WTC11 (cell line): ENCODE measurements at regions not wholly inside any gene's neighbourhood (a gene's known extent, or its start where the extent isn't known, plus 50 kb on each side); places are given as distances from the start of the nearest gene placed in this dataset.

Experiments
- ATAC-seq: fragments of 200-7000 bp; cut with Tn5 transposase; 2 replicates; pipeline ENCODE4 v1.10.0; 2021; ENCODE audit warnings: mild to moderate bottlenecking, moderate library complexity
- CTCF ChIA-PET: fragments of 300-600 bp; sonication (Branson Sonifier 250); formaldehyde crosslinking; loops from one replicate; lab custom pipeline; 2021; ENCODE audit warnings: antibody characterized with exemption; lab: Charles Lee
- POLR2A ChIA-PET: fragments of 350-600 bp; sonication (Branson Sonifier 250); formaldehyde crosslinking; loops from one replicate; lab custom pipeline; 2021; ENCODE audit warnings: antibody characterized with exemption; lab: Charles Lee
- DNase-seq: peaks from one replicate; pipeline ENCODE4 v3.0.0; 2021; ENCODE audit warnings: low spot score
- H3K27ac Mint-ChIP-seq: 2 replicates; pipeline ENCODE4 v1.8.0; 2021; ENCODE audit warnings: mixed read lengths
- H3K27me3 Mint-ChIP-seq: 2 replicates; pipeline ENCODE4 v1.8.0; 2021; ENCODE audit warnings: low read depth, mild to moderate bottlenecking, moderate library complexity, mixed read lengths
- H3K36me3 Mint-ChIP-seq: 2 replicates; pipeline ENCODE4 v1.8.0; 2021; ENCODE audit warnings: mixed read lengths
- H3K4me1 Mint-ChIP-seq: 2 replicates; pipeline ENCODE4 v1.8.0; 2022; ENCODE audit warnings: mixed read lengths
- H3K4me3 Mint-ChIP-seq: 2 replicates; pipeline ENCODE4 v1.8.0; 2021; ENCODE audit warnings: mild to moderate bottlenecking, moderate library complexity, mixed read lengths
- H3K9me3 Mint-ChIP-seq: 2 replicates; pipeline ENCODE4 v1.8.0; 2021; ENCODE audit warnings: mixed read lengths
- CBFB ChIP-seq: sonication (generic); formaldehyde crosslinking; IDR thresholded peaks from 2 replicates; pipeline ENCODE4 v1.8.1; 2022; ENCODE audit warnings: mild to moderate bottlenecking, low read depth, missing genetic modification reagents
- CREM ChIP-seq: sonication (generic); formaldehyde crosslinking; IDR thresholded peaks from 2 replicates; pipeline ENCODE4 v1.8.1; 2022; ENCODE audit warnings: mild to moderate bottlenecking, missing genetic modification reagents, moderate library complexity
- ESRRA ChIP-seq: sonication (generic); formaldehyde crosslinking; IDR thresholded peaks from 2 replicates; pipeline ENCODE4 v1.8.1; 2022; ENCODE audit warnings: mild to moderate bottlenecking, missing genetic modification reagents, borderline replicate concordance
- FOXK1 ChIP-seq: sonication (generic); formaldehyde crosslinking; IDR thresholded peaks from 2 replicates; pipeline ENCODE4 v1.8.0; 2022; ENCODE audit warnings: mild to moderate bottlenecking, moderate library complexity, missing genetic modification reagents
- GABPB1 ChIP-seq: sonication (generic); formaldehyde crosslinking; IDR thresholded peaks from 2 replicates; pipeline ENCODE4 v1.8.1; 2023; ENCODE audit warnings: mild to moderate bottlenecking, missing genetic modification reagents
- JAZF1 ChIP-seq: fragments of 250-450 bp; sonication (Bioruptor Pico); IDR thresholded peaks from 2 replicates; pipeline ENCODE4 v1.9.0; 2021; ENCODE audit warnings: moderate library complexity, mild to moderate bottlenecking, inconsistent platforms
- MXD4 ChIP-seq: fragments of 250-450 bp; sonication (Bioruptor Pico); IDR thresholded peaks from 2 replicates; pipeline ENCODE4 v1.8.0; 2021; ENCODE audit warnings: mild to moderate bottlenecking, moderate library complexity, borderline replicate concordance
- MYBL2 ChIP-seq: sonication (generic); formaldehyde crosslinking; IDR thresholded peaks from 2 replicates; pipeline ENCODE4 v1.8.1; 2023; ENCODE audit warnings: mild to moderate bottlenecking, moderate library complexity, missing genetic modification reagents
- SMAD3 ChIP-seq: sonication (generic); formaldehyde crosslinking; IDR thresholded peaks from 2 replicates; pipeline ENCODE4 v1.8.0; 2022; ENCODE audit warnings: missing genetic modification reagents, mild to moderate bottlenecking, borderline replicate concordance
- SMAD4 ChIP-seq: sonication (generic); formaldehyde crosslinking; IDR thresholded peaks from 2 replicates; pipeline ENCODE4 v1.8.0; 2022; ENCODE audit warnings: mild to moderate bottlenecking, missing genetic modification reagents
- SOX15 ChIP-seq: fragments of 250-450 bp; sonication (Bioruptor Pico); IDR thresholded peaks from 2 replicates; pipeline ENCODE4 v1.9.0; 2021; ENCODE audit warnings: mild to moderate bottlenecking
- TCF7 ChIP-seq: sonication (generic); formaldehyde crosslinking; IDR thresholded peaks from 2 replicates; pipeline ENCODE4 v1.8.0; 2022; ENCODE audit warnings: mild to moderate bottlenecking, low read depth, missing genetic modification reagents, moderate library complexity
- ZBTB21 ChIP-seq: sonication (generic); formaldehyde crosslinking; IDR thresholded peaks from 2 replicates; pipeline ENCODE4 v1.8.1; 2023; ENCODE audit warnings: mild to moderate bottlenecking, missing genetic modification reagents, borderline replicate concordance
- ZNF121 ChIP-seq: sonication (generic); formaldehyde crosslinking; IDR thresholded peaks from 2 replicates; pipeline ENCODE4 v1.8.0; 2023; ENCODE audit warnings: missing genetic modification reagents
- ZNF219 ChIP-seq: sonication (generic); formaldehyde crosslinking; IDR thresholded peaks from 2 replicates; pipeline ENCODE4 v1.8.0; 2023; ENCODE audit warnings: missing genetic modification reagents, mild to moderate bottlenecking, borderline replicate concordance
- ZNF416 ChIP-seq: fragments of 250-450 bp; sonication (Bioruptor Pico); IDR thresholded peaks from 2 replicates; pipeline ENCODE4 v1.9.0; 2021; ENCODE audit warnings: mild to moderate bottlenecking, inconsistent platforms
- ZNF671 ChIP-seq: fragments of 250-450 bp; sonication (Bioruptor Pico); IDR thresholded peaks from 2 replicates; pipeline ENCODE4 v1.8.0; 2021; ENCODE audit warnings: mild to moderate bottlenecking
- TF ChIP-seq, protein P1 (sequence below): sonication (generic); formaldehyde crosslinking; IDR thresholded peaks from 2 replicates; pipeline ENCODE4 v1.8.1; 2022; ENCODE audit warnings: missing genetic modification reagents, borderline replicate concordance
- TF ChIP-seq, protein P2 (sequence below): fragments of 200-600 bp; IDR thresholded peaks from 2 replicates; pipeline ENCODE4 v1.8.0; 2022; ENCODE audit warnings: antibody characterized with exemption
- TF ChIP-seq, protein P3 (sequence below): fragments of 250-450 bp; sonication (Bioruptor Pico); IDR thresholded peaks from 2 replicates; pipeline ENCODE4 v1.9.0; 2021; ENCODE audit warnings: moderate library complexity, mild to moderate bottlenecking, inconsistent platforms, borderline replicate concordance
- TF ChIP-seq, protein P4 (sequence below): sonication (generic); formaldehyde crosslinking; IDR thresholded peaks from 2 replicates; pipeline ENCODE4 v1.8.1; 2023; ENCODE audit warnings: mild to moderate bottlenecking, missing genetic modification reagents, moderate library complexity
- TF ChIP-seq, protein P5 (sequence below): sonication (generic); formaldehyde crosslinking; IDR thresholded peaks from 2 replicates; pipeline ENCODE4 v1.8.1; 2023; ENCODE audit warnings: mild to moderate bottlenecking, missing genetic modification reagents
- TF ChIP-seq, protein P6 (sequence below): sonication (generic); formaldehyde crosslinking; IDR thresholded peaks from 2 replicates; pipeline ENCODE4 v1.8.1; 2022; ENCODE audit warnings: mild to moderate bottlenecking, missing genetic modification reagents, moderate library complexity, borderline replicate concordance
- TF ChIP-seq, protein P7 (sequence below): sonication (generic); formaldehyde crosslinking; conservative IDR thresholded peaks from 2 replicates; pipeline ENCODE4 v1.8.1; 2023; ENCODE audit warnings: mild to moderate bottlenecking, low read depth, missing genetic modification reagents, moderate library complexity
- TF ChIP-seq, protein P8 (sequence below): sonication (generic); formaldehyde crosslinking; IDR thresholded peaks from 2 replicates; pipeline ENCODE4 v1.8.1; 2023; ENCODE audit warnings: mild to moderate bottlenecking, missing genetic modification reagents, moderate library complexity

DNA sequence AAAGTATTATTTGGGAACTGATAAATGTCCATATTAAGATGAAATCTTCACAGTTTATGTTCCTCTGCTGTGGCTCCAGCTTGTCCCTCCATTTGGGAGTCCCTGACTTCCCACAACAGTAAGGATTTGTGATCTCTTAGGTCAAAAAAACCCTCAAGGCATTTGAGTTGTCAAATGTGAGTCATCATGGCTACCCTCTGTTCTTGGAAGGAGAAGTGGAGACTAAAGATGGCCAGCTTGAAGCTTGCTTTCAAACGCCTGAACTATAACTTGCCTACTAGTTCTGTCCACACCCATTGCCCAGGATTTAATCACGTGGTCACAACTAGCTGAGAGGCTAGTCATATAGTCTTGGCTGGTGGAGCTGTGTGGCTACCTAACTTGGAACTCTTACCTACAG lies 107.8 kb downstream of the CCNG2 start (continued):
- TF ChIP-seq, protein P1, sequence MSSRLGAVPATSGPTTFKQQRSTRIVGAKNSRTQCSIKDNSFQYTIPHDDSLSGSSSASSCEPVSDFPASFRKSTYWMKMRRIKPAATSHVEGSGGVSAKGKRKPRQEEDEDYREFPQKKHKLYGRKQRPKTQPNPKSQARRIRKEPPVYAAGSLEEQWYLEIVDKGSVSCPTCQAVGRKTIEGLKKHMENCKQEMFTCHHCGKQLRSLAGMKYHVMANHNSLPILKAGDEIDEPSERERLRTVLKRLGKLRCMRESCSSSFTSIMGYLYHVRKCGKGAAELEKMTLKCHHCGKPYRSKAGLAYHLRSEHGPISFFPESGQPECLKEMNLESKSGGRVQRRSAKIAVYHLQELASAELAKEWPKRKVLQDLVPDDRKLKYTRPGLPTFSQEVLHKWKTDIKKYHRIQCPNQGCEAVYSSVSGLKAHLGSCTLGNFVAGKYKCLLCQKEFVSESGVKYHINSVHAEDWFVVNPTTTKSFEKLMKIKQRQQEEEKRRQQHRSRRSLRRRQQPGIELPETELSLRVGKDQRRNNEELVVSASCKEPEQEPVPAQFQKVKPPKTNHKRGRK (CRISPR knock-in tag), result no peak
- no peak for TF ChIP-seq GABPB1 (CRISPR knock-in tag)
- TF ChIP-seq ZNF219 (CRISPR knock-in tag), result no peak
- no peak for TF ChIP-seq ZBTB21 (CRISPR knock-in tag)
- TF ChIP-seq, protein P2, sequence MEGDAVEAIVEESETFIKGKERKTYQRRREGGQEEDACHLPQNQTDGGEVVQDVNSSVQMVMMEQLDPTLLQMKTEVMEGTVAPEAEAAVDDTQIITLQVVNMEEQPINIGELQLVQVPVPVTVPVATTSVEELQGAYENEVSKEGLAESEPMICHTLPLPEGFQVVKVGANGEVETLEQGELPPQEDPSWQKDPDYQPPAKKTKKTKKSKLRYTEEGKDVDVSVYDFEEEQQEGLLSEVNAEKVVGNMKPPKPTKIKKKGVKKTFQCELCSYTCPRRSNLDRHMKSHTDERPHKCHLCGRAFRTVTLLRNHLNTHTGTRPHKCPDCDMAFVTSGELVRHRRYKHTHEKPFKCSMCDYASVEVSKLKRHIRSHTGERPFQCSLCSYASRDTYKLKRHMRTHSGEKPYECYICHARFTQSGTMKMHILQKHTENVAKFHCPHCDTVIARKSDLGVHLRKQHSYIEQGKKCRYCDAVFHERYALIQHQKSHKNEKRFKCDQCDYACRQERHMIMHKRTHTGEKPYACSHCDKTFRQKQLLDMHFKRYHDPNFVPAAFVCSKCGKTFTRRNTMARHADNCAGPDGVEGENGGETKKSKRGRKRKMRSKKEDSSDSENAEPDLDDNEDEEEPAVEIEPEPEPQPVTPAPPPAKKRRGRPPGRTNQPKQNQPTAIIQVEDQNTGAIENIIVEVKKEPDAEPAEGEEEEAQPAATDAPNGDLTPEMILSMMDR, result no peak
- TF ChIP-seq CREM (CRISPR knock-in tag), result no peak
- no peak for TF ChIP-seq ZNF416 (CRISPR knock-in tag)

DNA sequence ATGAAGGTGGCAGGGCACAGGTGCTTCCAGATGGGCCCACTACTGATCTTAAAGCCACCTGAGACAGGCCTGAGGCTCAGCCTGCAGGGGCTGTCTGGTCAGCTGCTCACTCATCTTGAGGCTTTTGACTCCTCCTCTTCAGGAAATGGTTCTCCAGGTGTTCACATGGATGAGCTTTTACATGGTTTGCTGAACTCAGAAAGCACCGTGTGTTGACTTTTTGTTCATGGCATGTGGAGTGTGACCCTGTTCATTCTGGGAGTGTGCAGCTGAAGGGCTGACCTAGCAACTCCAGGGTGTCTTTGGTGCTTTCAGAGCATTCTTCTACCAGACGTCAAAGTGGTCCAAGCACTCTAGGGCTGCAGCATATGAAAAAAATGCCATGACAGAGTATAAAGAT lies 111.1 kb downstream of the CCNG2 start:
- no peak overlapping the region for H3K27ac Mint-ChIP-seq
- DNase-seq, result no peak
- ChIA-PET CTCF (no interaction called here), POLR2A (no interaction called here)
- H3K27me3 Mint-ChIP-seq, result peaks cover 37% of the 10 kb centered on the region
- H3K4me3 Mint-ChIP-seq, result no peak overlapping the region
- no peak for ATAC-seq
- peaks cover 18% of the 10 kb centered on the region for H3K9me3 Mint-ChIP-seq
- H3K4me1 Mint-ChIP-seq, result no peaks in the 10 kb centered on the region
- no peaks in the 10 kb centered on the region for H3K36me3 Mint-ChIP-seq
- TF ChIP-seq, protein P3, sequence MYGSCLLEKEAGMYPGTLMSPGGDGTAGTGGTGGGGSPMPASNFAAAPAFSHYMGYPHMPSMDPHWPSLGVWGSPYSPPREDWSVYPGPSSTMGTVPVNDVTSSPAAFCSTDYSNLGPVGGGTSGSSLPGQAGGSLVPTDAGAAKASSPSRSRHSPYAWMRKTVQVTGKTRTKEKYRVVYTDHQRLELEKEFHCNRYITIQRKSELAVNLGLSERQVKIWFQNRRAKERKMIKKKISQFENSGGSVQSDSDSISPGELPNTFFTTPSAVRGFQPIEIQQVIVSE, result no peak
- TF ChIP-seq SMAD3 (CRISPR knock-in tag), result no peak
- TF ChIP-seq TCF7 (CRISPR knock-in tag), result no peak
- TF ChIP-seq MYBL2 (CRISPR knock-in tag), result no peak
- no peak for TF ChIP-seq SMAD4
- TF ChIP-seq SOX15, result no peak
- TF ChIP-seq, protein P4, sequence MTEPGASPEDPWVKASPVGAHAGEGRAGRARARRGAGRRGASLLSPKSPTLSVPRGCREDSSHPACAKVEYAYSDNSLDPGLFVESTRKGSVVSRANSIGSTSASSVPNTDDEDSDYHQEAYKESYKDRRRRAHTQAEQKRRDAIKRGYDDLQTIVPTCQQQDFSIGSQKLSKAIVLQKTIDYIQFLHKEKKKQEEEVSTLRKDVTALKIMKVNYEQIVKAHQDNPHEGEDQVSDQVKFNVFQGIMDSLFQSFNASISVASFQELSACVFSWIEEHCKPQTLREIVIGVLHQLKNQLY (CRISPR knock-in tag), result no peak
- TF ChIP-seq MXD4 (CRISPR knock-in tag), result no peak
- no peak for TF ChIP-seq ESRRA (CRISPR knock-in tag)
- TF ChIP-seq ZNF121, result no peak

DNA sequence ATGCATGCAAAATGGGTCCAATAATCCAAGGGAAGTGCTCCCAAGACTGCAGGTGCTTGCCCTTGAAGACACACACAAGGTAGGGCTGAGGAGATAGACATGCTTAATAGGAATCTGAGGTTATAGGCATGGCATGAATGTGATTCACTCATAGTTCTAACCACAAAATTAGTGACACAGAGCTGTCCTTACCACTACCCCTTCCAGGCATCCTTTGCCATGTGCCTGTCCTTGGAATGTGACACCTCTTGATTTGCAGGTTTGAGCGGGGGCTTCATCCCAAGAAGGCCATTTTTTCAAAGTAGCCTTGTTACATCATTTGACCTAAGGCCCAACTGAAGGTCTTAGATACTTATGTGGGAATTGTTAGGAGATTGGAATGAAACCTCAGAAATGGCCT lies 112.5 kb downstream of the CCNG2 start:
- DNase-seq (no peak), ATAC-seq (no peak)
- Mint-ChIP-seq H3K36me3 (no peaks in the 10 kb centered on the region), H3K9me3 (peaks cover 6% of the 10 kb centered on the region), H3K27ac (no peak overlapping the region), H3K27me3 (peaks cover 33% of the 10 kb centered on the region), H3K4me1 (no peaks in the 10 kb centered on the region), H3K4me3 (no peak overlapping the region)
- CTCF ChIA-PET, result no interaction called here
- POLR2A ChIA-PET, result no interaction called here
- TF ChIP-seq, protein P5, sequence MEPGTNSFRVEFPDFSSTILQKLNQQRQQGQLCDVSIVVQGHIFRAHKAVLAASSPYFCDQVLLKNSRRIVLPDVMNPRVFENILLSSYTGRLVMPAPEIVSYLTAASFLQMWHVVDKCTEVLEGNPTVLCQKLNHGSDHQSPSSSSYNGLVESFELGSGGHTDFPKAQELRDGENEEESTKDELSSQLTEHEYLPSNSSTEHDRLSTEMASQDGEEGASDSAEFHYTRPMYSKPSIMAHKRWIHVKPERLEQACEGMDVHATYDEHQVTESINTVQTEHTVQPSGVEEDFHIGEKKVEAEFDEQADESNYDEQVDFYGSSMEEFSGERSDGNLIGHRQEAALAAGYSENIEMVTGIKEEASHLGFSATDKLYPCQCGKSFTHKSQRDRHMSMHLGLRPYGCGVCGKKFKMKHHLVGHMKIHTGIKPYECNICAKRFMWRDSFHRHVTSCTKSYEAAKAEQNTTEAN (CRISPR knock-in tag), result no peak
- TF ChIP-seq, protein P6, sequence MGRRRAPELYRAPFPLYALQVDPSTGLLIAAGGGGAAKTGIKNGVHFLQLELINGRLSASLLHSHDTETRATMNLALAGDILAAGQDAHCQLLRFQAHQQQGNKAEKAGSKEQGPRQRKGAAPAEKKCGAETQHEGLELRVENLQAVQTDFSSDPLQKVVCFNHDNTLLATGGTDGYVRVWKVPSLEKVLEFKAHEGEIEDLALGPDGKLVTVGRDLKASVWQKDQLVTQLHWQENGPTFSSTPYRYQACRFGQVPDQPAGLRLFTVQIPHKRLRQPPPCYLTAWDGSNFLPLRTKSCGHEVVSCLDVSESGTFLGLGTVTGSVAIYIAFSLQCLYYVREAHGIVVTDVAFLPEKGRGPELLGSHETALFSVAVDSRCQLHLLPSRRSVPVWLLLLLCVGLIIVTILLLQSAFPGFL (CRISPR knock-in tag), result no peak
- TF ChIP-seq ZNF671 (CRISPR knock-in tag) (no peak), CBFB (CRISPR knock-in tag) (no peak), FOXK1 (no peak), ZNF219 (CRISPR knock-in tag) (no peak), JAZF1 (CRISPR knock-in tag) (no peak)
- TF ChIP-seq, protein P7, sequence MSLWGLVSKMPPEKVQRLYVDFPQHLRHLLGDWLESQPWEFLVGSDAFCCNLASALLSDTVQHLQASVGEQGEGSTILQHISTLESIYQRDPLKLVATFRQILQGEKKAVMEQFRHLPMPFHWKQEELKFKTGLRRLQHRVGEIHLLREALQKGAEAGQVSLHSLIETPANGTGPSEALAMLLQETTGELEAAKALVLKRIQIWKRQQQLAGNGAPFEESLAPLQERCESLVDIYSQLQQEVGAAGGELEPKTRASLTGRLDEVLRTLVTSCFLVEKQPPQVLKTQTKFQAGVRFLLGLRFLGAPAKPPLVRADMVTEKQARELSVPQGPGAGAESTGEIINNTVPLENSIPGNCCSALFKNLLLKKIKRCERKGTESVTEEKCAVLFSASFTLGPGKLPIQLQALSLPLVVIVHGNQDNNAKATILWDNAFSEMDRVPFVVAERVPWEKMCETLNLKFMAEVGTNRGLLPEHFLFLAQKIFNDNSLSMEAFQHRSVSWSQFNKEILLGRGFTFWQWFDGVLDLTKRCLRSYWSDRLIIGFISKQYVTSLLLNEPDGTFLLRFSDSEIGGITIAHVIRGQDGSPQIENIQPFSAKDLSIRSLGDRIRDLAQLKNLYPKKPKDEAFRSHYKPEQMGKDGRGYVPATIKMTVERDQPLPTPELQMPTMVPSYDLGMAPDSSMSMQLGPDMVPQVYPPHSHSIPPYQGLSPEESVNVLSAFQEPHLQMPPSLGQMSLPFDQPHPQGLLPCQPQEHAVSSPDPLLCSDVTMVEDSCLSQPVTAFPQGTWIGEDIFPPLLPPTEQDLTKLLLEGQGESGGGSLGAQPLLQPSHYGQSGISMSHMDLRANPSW (CRISPR knock-in tag), result no peak
- TF ChIP-seq, protein P8, sequence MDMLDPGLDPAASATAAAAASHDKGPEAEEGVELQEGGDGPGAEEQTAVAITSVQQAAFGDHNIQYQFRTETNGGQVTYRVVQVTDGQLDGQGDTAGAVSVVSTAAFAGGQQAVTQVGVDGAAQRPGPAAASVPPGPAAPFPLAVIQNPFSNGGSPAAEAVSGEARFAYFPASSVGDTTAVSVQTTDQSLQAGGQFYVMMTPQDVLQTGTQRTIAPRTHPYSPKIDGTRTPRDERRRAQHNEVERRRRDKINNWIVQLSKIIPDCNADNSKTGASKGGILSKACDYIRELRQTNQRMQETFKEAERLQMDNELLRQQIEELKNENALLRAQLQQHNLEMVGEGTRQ (CRISPR knock-in tag), result no peak
